ENCODE measurements at regions not wholly inside any gene's neighbourhood (a gene's known extent, or its start where the extent isn't known, plus 50 kb on each side); places are given as distances from the start of the nearest gene placed in this dataset.

DNA sequence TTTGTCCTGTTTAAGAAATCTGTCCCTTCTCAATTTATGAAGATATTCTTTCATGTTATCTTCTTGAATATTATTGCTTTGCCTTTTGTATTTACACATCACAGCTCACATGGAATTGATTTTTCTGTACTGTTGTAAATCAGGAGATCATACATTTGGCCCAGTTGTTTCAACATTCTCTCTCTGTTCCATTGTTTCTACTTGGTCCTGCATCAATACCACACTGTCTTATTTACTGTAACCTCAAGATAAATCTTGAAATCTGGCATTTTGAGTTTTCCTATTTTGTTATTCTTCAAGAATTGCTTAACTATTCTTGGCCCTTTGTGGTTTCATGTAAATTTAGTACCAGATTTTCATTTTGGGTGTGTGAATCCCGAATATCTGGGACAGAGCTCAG is 121.7 kb upstream of the CCN2 start:
- no peak for DNase-seq (ENCODE audit: low spot score in 2 of 2)
- Mint-ChIP-seq H3K36me3 (ENCODE audit: insufficient read depth) (no peaks in the 10 kb centered on the region), H3K4me1 (no peaks in the 10 kb centered on the region), H3K9me3 (no peaks in the 10 kb centered on the region), H3K4me3 (no peak overlapping the region), H3K27me3 (no peaks in the 10 kb centered on the region), H3K27ac (ENCODE audit: low read depth) (no peak overlapping the region)
- ATAC-seq (replicated peaks; ENCODE audit: extremely low read depth, poor library complexity, severe bottlenecking), result no peak

DNA sequence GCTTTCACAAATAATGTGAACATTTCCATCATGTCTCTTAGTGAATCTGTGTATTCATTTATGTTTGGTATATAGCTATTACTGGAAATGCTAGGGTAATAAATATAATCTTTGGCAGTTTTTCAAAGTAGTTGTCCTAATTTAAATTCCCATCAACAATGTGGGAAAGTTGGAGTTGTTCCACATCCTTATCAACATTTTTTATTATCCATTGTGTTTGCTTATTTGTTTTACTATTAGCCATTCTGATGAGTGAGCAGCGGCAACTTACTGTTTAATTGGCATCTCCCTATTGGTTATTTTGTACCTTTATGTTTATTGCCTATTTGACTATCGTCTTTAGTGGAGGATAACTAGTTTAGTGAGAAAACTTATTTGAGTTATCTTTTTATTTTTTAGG is 121.1 kb upstream of the CCN2 start:
- Mint-ChIP-seq H3K4me3 (no peak overlapping the region), H3K27me3 (no peaks in the 10 kb centered on the region), H3K4me1 (no peaks in the 10 kb centered on the region), H3K36me3 (ENCODE audit: insufficient read depth) (no peaks in the 10 kb centered on the region), H3K9me3 (no peaks in the 10 kb centered on the region), H3K27ac (ENCODE audit: low read depth) (no peak overlapping the region)
- DNase-seq (ENCODE audit: low spot score in 2 of 2) (no peak), ATAC-seq (replicated peaks; ENCODE audit: extremely low read depth, poor library complexity, severe bottlenecking) (no peak)

DNA sequence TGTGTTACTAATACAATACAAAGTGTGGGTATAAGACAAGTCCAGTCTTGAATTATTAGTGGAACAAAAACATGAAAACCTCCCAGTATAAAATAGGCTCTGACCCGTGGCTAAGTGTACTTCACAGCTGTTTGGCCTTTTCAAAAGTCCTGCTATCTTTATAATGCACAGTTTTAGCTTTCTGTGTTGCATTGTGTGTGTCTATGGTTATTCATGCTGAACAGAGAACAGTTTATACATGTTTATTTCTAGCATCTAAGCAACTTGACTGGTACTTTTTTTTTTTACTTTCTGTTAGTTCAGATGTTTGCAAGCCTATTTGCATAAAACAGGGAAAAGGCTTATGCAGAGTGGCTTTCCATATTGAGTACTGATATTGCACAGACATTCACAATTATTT is 119.2 kb upstream of the CCN2 start:
- H3K27me3 Mint-ChIP-seq, result no peaks in the 10 kb centered on the region
- H3K4me3 Mint-ChIP-seq, result no peak overlapping the region
- no peaks in the 10 kb centered on the region for H3K9me3 Mint-ChIP-seq
- no peak overlapping the region for H3K27ac Mint-ChIP-seq (ENCODE audit: low read depth)
- ATAC-seq (replicated peaks; ENCODE audit: extremely low read depth, poor library complexity, severe bottlenecking), result no peak
- no peaks in the 10 kb centered on the region for H3K4me1 Mint-ChIP-seq
- DNase-seq (ENCODE audit: low spot score in 2 of 2), result no peak
- no peaks in the 10 kb centered on the region for H3K36me3 Mint-ChIP-seq (ENCODE audit: insufficient read depth)

DNA sequence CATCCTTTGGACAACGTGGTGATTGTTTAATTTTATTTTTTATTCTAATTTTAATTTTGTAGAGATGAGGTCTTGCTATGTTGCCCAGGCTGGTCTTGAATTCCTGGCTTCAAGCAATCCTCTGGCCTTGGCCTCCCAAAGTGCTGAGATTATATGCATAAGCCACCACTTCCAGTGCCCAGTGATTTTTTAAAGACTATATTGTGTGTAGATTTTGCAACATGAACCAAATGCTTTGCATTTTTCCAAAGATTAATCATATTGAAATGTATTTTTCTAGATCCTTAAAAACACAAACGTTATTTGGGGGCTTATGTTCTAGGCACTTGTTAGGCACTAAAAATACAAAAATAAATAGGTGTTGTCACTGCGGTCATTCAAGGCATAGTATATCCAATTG is 117.6 kb upstream of the CCN2 start:
- no peak overlapping the region for H3K4me3 Mint-ChIP-seq
- H3K27ac Mint-ChIP-seq (ENCODE audit: low read depth), result no peak overlapping the region
- no peak for DNase-seq (ENCODE audit: low spot score in 2 of 2)
- no peaks in the 10 kb centered on the region for H3K9me3 Mint-ChIP-seq
- no peaks in the 10 kb centered on the region for H3K27me3 Mint-ChIP-seq
- ATAC-seq (replicated peaks; ENCODE audit: extremely low read depth, poor library complexity, severe bottlenecking), result no peak
- H3K4me1 Mint-ChIP-seq, result no peaks in the 10 kb centered on the region
- no peaks in the 10 kb centered on the region for H3K36me3 Mint-ChIP-seq (ENCODE audit: insufficient read depth)

DNA sequence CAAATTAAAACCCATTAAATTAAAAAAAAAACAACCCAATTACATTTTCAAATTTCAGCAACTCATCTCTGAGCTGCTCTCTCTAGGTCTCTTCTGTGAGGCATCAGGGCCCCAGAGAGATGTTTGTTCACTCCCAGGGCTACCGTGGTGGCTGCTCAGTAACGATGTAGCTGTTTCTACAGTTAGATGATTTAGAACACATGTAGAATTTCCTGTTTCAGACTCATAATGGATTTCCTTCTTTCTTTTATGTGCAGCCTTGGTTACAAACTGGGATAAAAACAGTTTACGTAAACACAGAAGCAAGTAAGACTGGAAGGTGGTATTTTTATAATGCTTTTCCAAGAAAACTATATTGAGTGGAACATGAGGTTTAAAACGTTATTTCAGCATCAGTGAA is 116.1 kb upstream of the CCN2 start:
- H3K27ac Mint-ChIP-seq (ENCODE audit: low read depth), result no peak overlapping the region
- H3K4me3 Mint-ChIP-seq, result no peak overlapping the region
- H3K4me1 Mint-ChIP-seq, result no peaks in the 10 kb centered on the region
- ATAC-seq (replicated peaks; ENCODE audit: extremely low read depth, poor library complexity, severe bottlenecking) (no peak), DNase-seq (ENCODE audit: low spot score in 2 of 2) (no peak)
- no peaks in the 10 kb centered on the region for H3K27me3 Mint-ChIP-seq
- H3K36me3 Mint-ChIP-seq (ENCODE audit: insufficient read depth), result no peaks in the 10 kb centered on the region
- H3K9me3 Mint-ChIP-seq, result no peaks in the 10 kb centered on the region

DNA sequence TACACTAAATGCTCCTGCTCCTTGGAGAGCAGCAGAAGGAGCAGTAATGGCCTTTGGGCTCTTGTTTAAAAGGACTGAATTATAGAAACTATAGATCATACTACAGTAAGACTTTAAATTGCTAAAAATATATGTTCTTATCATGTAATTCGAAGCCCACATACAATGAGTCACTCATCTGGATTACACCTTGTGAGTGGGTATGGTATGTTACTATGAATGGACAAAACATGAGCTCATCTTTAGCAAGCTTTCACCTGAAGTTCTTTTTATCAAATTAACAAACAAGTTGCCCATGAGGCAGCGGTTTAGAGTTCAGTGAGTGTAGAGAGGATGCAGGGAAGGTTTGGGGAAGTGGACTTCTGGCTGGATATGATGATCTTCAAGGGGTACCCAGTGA is 114.4 kb upstream of the CCN2 start:
- H3K36me3 Mint-ChIP-seq (ENCODE audit: insufficient read depth), result no peaks in the 10 kb centered on the region
- no peaks in the 10 kb centered on the region for H3K9me3 Mint-ChIP-seq

DNA sequence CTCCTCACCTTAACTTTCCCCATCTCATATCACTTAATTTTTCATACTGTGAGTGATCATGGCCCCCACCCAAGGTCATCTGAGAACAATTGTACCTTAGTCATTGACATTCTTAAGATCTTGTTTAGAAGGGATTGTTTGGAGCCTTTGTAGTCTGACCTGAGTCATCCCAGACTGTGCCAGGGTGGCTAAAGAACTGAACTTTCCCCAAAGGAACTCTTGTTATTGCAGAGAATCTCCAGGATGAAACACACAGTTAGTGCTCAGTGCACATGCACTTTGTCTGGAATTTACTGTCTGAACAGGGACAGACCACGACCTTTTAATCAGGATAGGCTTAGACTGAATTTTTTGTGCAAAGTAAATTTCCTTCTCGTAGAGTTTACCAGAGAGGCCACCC is 112.6 kb upstream of the CCN2 start:
- H3K4me1 Mint-ChIP-seq, result no peaks in the 10 kb centered on the region
- ATAC-seq (replicated peaks; ENCODE audit: extremely low read depth, poor library complexity, severe bottlenecking), result no peak
- no peak overlapping the region for H3K4me3 Mint-ChIP-seq
- no peaks in the 10 kb centered on the region for H3K36me3 Mint-ChIP-seq (ENCODE audit: insufficient read depth)
- DNase-seq (ENCODE audit: low spot score in 2 of 2), result no peak
- no peaks in the 10 kb centered on the region for H3K27me3 Mint-ChIP-seq
- H3K27ac Mint-ChIP-seq (ENCODE audit: low read depth), result no peak overlapping the region
- no peaks in the 10 kb centered on the region for H3K9me3 Mint-ChIP-seq

More for the DNA sequence above, 114.4 kb upstream of the CCN2 start:
- Mint-ChIP-seq H3K4me1 (no peaks in the 10 kb centered on the region), H3K4me3 (no peak overlapping the region), H3K27me3 (no peaks in the 10 kb centered on the region), H3K27ac (ENCODE audit: low read depth) (no peak overlapping the region)
- DNase-seq (ENCODE audit: low spot score in 2 of 2), result no peak
- no peak for ATAC-seq (replicated peaks; ENCODE audit: extremely low read depth, poor library complexity, severe bottlenecking)

DNA sequence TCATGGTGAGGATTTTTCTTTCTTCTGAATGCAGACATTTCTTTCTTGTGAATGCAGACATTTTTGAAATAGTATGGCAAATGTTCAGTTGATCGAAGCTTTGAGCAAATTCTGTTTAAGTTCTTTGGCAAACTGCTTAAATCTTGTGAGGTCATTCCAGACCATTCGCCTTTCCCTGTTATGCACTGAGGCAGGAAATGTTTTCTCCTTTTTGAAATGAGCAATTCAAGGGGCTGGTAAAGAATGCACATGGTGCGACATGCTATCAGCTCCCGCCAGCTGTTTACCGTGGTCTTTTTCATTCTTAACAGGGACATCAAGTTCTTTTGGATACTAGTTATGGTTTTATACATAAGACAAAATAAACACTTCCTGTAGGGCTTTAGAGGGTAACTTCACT is 112.0 kb upstream of the CCN2 start:
- Mint-ChIP-seq H3K36me3 (ENCODE audit: insufficient read depth) (no peaks in the 10 kb centered on the region), H3K4me1 (no peaks in the 10 kb centered on the region), H3K27ac (ENCODE audit: low read depth) (no peak overlapping the region), H3K9me3 (no peaks in the 10 kb centered on the region), H3K4me3 (no peak overlapping the region), H3K27me3 (no peaks in the 10 kb centered on the region)
- ATAC-seq (replicated peaks; ENCODE audit: extremely low read depth, poor library complexity, severe bottlenecking) (no peak), DNase-seq (ENCODE audit: low spot score in 2 of 2) (no peak)

DNA sequence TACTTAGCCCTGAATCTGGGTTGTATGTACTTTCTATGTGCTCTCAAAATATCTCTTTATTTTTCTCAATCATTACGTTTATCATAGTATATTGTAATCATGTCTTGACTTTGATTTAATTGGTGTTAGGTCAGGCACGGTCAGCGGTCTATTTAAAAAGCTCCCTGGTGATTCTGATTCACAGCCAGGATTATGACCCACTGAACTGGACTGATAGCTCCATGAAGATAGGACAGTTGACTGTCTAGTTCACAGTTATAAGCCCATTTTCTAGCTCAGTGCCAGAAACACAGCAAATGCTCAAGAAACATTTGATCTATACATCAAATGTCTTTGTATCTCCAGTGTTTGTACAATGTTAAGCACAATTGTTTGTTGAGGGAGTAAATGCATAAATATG is 111.5 kb upstream of the CCN2 start:
- Mint-ChIP-seq H3K4me1 (no peaks in the 10 kb centered on the region), H3K9me3 (no peaks in the 10 kb centered on the region), H3K4me3 (no peak overlapping the region), H3K27ac (ENCODE audit: low read depth) (no peak overlapping the region), H3K27me3 (no peaks in the 10 kb centered on the region), H3K36me3 (ENCODE audit: insufficient read depth) (no peaks in the 10 kb centered on the region)
- DNase-seq (ENCODE audit: low spot score in 2 of 2), result no peak
- no peak for ATAC-seq (replicated peaks; ENCODE audit: extremely low read depth, poor library complexity, severe bottlenecking)

DNA sequence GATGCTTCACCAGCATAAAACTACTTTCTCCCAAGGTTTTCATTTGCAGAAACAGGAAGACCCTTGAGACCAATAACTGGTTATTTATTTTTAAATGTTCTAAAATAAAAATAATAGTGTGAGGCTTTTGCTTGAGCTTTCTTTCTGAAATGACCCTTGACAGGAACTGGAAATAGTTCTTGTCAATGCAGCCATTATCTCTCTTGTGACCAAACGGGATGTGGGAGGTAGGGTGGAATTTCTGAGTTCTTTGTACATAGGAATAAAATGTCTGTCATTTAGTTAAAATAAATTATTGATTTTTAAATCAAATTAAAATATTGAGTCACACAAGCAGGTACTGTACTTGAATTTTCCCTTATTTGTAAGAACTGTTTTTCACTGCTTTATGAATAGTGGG is 110.2 kb upstream of the CCN2 start:
- Mint-ChIP-seq H3K27ac (ENCODE audit: low read depth) (no peak overlapping the region), H3K27me3 (no peaks in the 10 kb centered on the region), H3K36me3 (ENCODE audit: insufficient read depth) (no peaks in the 10 kb centered on the region), H3K4me1 (no peaks in the 10 kb centered on the region), H3K4me3 (no peak overlapping the region), H3K9me3 (peaks cover 7% of the 10 kb centered on the region)
- DNase-seq (ENCODE audit: low spot score in 2 of 2) (no peak), ATAC-seq (replicated peaks; ENCODE audit: extremely low read depth, poor library complexity, severe bottlenecking) (no peak)

DNA sequence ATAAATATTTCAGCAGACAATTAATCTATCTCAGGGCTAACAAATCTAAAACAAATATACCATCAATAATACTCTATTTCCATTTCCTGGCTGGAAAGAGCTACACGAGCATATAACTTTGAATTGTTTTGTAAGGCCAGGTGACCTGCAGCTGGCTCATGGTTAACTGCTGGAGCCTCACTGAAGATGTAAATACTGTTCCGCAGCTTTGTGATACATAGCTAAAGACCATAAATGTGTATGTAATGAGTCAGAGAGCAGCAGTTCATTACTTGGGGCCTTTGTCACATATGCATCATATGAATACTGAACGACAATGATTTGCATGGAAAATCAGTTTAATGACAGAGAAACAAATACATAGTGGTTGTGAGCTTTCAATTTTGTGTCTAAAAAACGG is 109.4 kb upstream of the CCN2 start:
- Mint-ChIP-seq H3K4me1 (no peaks in the 10 kb centered on the region), H3K27me3 (no peaks in the 10 kb centered on the region), H3K9me3 (peaks cover 7% of the 10 kb centered on the region), H3K4me3 (no peak overlapping the region), H3K27ac (ENCODE audit: low read depth) (no peak overlapping the region), H3K36me3 (ENCODE audit: insufficient read depth) (no peaks in the 10 kb centered on the region)
- DNase-seq (ENCODE audit: low spot score in 2 of 2) (no peak), ATAC-seq (replicated peaks; ENCODE audit: extremely low read depth, poor library complexity, severe bottlenecking) (no peak)

DNA sequence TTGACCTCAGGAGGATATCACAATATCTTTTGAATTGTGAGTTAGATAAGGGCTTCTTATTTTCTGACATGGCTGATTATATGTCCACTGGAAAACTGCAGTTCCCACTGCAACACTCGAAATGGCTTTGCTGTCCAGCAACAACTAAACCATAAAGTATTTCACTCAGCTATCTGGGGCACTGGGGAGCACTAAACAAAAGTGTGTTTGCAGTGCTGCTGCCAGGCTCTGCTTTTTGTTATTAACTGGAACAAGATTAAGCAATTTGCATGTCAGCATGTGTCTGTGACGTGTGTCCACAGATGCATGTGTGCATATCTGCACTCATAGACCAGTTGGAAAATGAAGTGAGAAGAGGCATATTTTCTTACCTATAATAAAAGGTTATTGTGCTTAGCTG is 107.8 kb upstream of the CCN2 start:
- Mint-ChIP-seq H3K4me1 (no peaks in the 10 kb centered on the region), H3K9me3 (peaks cover 7% of the 10 kb centered on the region), H3K27me3 (no peaks in the 10 kb centered on the region), H3K36me3 (ENCODE audit: insufficient read depth) (no peaks in the 10 kb centered on the region), H3K27ac (ENCODE audit: low read depth) (no peak overlapping the region), H3K4me3 (no peak overlapping the region)
- no peak for DNase-seq (ENCODE audit: low spot score in 2 of 2)
- no peak for ATAC-seq (replicated peaks; ENCODE audit: extremely low read depth, poor library complexity, severe bottlenecking)

DNA sequence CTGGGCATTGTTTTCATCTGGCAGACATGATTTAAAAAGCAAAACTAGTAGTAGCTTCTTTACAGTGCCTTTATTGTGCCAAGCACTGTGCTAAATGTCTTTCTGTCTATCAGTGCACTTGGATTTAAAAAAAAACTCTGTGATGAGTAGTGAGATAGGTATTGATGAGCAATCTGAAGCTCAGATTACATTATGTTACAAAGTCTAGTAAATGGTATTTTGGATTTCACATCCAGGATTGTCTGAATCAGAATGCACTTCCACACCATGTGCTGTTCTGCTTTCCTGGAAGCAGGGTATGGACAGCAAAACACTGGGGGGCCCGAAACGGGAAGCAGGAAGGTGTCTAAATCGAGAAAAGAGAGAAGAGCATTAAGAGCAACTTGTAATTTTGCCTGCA is 103.4 kb upstream of the CCN2 start:
- no peak overlapping the region for H3K27ac Mint-ChIP-seq (ENCODE audit: low read depth)
- no peak for ATAC-seq (replicated peaks; ENCODE audit: extremely low read depth, poor library complexity, severe bottlenecking)
- H3K27me3 Mint-ChIP-seq, result no peaks in the 10 kb centered on the region
- H3K36me3 Mint-ChIP-seq (ENCODE audit: insufficient read depth), result peaks cover 2% of the 10 kb centered on the region
- no peak overlapping the region for H3K4me3 Mint-ChIP-seq
- H3K4me1 Mint-ChIP-seq, result no peaks in the 10 kb centered on the region
- DNase-seq (ENCODE audit: low spot score in 2 of 2), result no peak
- peaks cover 7% of the 10 kb centered on the region for H3K9me3 Mint-ChIP-seq

DNA sequence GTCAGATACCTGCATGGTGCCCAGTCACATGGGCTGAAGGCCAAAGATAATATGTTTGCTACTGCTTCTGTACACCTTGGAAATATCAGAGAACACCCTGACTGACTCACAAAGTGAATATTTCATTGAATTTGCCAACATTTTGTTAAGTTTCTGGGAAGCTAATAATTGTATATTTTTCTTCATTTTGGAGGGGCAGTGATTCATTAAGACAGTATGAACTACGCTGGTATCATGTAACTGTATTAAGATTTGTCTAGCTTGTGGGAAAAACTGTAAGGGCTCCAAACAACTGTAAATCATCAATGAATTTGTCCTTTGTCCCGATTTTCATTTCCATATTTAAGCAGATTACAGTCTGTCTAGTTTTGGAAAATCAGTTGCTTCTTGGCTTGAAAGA is 102.3 kb upstream of the CCN2 start:
- DNase-seq (ENCODE audit: low spot score in 2 of 2), result no peak
- H3K27ac Mint-ChIP-seq (ENCODE audit: low read depth), result no peak overlapping the region

More for the DNA sequence above, 102.3 kb upstream of the CCN2 start:
- Mint-ChIP-seq H3K27me3 (no peaks in the 10 kb centered on the region), H3K4me1 (no peaks in the 10 kb centered on the region), H3K4me3 (no peak overlapping the region), H3K36me3 (ENCODE audit: insufficient read depth) (peaks cover 2% of the 10 kb centered on the region), H3K9me3 (peaks cover 7% of the 10 kb centered on the region)
- no peak for ATAC-seq (replicated peaks; ENCODE audit: extremely low read depth, poor library complexity, severe bottlenecking)
